PC-3 (cell line): ENCODE measurements at regions not wholly inside any gene's neighbourhood (a gene's known extent, or its start where the extent isn't known, plus 50 kb on each side); places are given as distances from the start of the nearest gene placed in this dataset.

Source experiments
- ATAC-seq: fragments of 200-7000 bp; cut with Tn5 transposase; 2 replicates; pipeline ENCODE4 v1.9.1; 2020; ENCODE audit warnings: mild to moderate bottlenecking, moderate library complexity
- BruUV-seq: library from RNA; stranded (reverse); fragments of 400-500 nt; replicated peaks from 2 replicates; lab custom pipeline; 2021; lab: Mats Ljungman, UMichigan
- CTCF ChIA-PET: fragments of 300-600 bp; sonication (Branson Sonifier 250); formaldehyde crosslinking; loops from one replicate; lab custom pipeline; 2022; ENCODE audit warnings: antibody characterized with exemption; lab: Charles Lee
- POLR2A ChIA-PET: fragments of 300-600 bp; sonication (Branson Sonifier 250); formaldehyde crosslinking; loops from one replicate; lab custom pipeline; 2022; ENCODE audit warnings: antibody characterized with exemption; ENCODE audit not compliant: unreplicated experiment; lab: Charles Lee
- DNase-seq: peaks from one replicate; pipeline ENCODE4 v3.0.0-alpha.2; 2015
- H2AFZ ChIP-seq: fragments of 300-600 bp; sonication (generic); 2 replicates; pipeline ENCODE4 v1.6.0; 2016; ENCODE audit warnings: antibody characterized with exemption, low read length
- H3F3A ChIP-seq: fragments of 300-600 bp; sonication (generic); one replicate; pipeline ENCODE4 v1.6.0; 2017; ENCODE audit warnings: antibody characterized with exemption, low read length, control low read depth, mild to moderate bottlenecking; ENCODE audit not compliant: unreplicated experiment
- H3K27ac ChIP-seq: fragments of 300-600 bp; sonication (generic); 2 replicates; pipeline ENCODE4 v1.5.1; 2016; ENCODE audit warnings: mild to moderate bottlenecking, low read length
- H3K27me3 ChIP-seq: fragments of 300-600 bp; sonication (generic); 2 replicates; pipeline ENCODE4 v1.6.1; 2016; ENCODE audit warnings: low read length, mixed read lengths
- H3K36me3 ChIP-seq: fragments of 300-600 bp; sonication (generic); 2 replicates; pipeline ENCODE4 v1.6.1; 2016; ENCODE audit warnings: low read depth, mixed run types, low read length, mixed read lengths
- H3K4me1 ChIP-seq: fragments of 300-600 bp; sonication (generic); 2 replicates; pipeline ENCODE4 v1.5.1; 2016; ENCODE audit warnings: low read length; ENCODE audit not compliant: insufficient read depth
- H3K4me2 ChIP-seq: fragments of 300-600 bp; sonication (generic); 2 replicates; pipeline ENCODE4 v1.6.0; 2016; ENCODE audit warnings: low read length
- H3K4me3 ChIP-seq: fragments of 300-600 bp; sonication (generic); 2 replicates; pipeline ENCODE4 v1.5.1; 2016; ENCODE audit warnings: mild to moderate bottlenecking, low read length, mixed read lengths
- H3K79me2 ChIP-seq: fragments of 300-600 bp; sonication (generic); 2 replicates; pipeline ENCODE4 v1.6.1; 2017; ENCODE audit warnings: low read length, mixed read lengths
- H3K9ac ChIP-seq: fragments of 300-600 bp; sonication (generic); 2 replicates; pipeline ENCODE4 v1.6.0; 2016; ENCODE audit warnings: mild to moderate bottlenecking, low read length
- H3K9me2 ChIP-seq: fragments of 300-600 bp; sonication (generic); replicated peaks from 2 replicates; pipeline ENCODE4 v1.6.1; 2016; ENCODE audit warnings: mixed run types, low read length, mixed read lengths
- H3K9me3 ChIP-seq: fragments of 300-600 bp; sonication (generic); 2 replicates; pipeline ENCODE4 v1.6.1; 2016; ENCODE audit warnings: low read length, mixed read lengths
- H4K20me1 ChIP-seq: fragments of 300-600 bp; sonication (generic); 2 replicates; pipeline ENCODE4 v1.6.1; 2016; ENCODE audit warnings: low read length, mixed read lengths
- CTCF ChIP-seq: fragments of 300-600 bp; sonication (generic); conservative IDR thresholded peaks from 2 replicates; pipeline ENCODE4 v1.5.1; 2017; ENCODE audit warnings: antibody characterized with exemption, low read depth, mild to moderate bottlenecking, low read length
- EZH2 ChIP-seq: fragments of 300-600 bp; sonication (generic); IDR thresholded peaks from one replicate; pipeline ENCODE4 v1.6.1; 2017; ENCODE audit warnings: antibody characterized with exemption, mild to moderate bottlenecking, low read length; ENCODE audit not compliant: unreplicated experiment
- EZH2phosphoT487 ChIP-seq: fragments of 300-600 bp; sonication (generic); IDR thresholded peaks from 2 replicates; pipeline ENCODE4 v1.6.1; 2018; ENCODE audit warnings: mild to moderate bottlenecking, antibody characterized with exemption, low read length, borderline replicate concordance
- intact Hi-C: fragments of 100-400 bp; cut with micrococcal nuclease; formaldehyde crosslinking; loops from 2 replicates; pipeline ENCODE4 v1.9.0; 2023

GRCh38 chr20:6388671-6389197 is 265.9 kb upstream of the FERMT1 start:
- no peak overlapping the region for H3K9ac ChIP-seq
- no peaks in the 10 kb centered on the region for H3K9me2 ChIP-seq
- intact Hi-C loops, result no loop called here
- ATAC-seq (no peak), DNase-seq (no peak)
- CTCF ChIA-PET, result no interaction called here
- no peaks in the 10 kb centered on the region for H3K36me3 ChIP-seq
- no TSS peak for BruUV-seq
- H3K27me3 ChIP-seq, result peaks cover 53% of the 10 kb centered on the region
- no peak overlapping the region for H3K27ac ChIP-seq
- H2AFZ ChIP-seq, result no peak overlapping the region
- POLR2A ChIA-PET, result no interaction called here
- H3K9me3 ChIP-seq, result no peaks in the 10 kb centered on the region
- no peaks in the 10 kb centered on the region for H4K20me1 ChIP-seq
- H3K4me2 ChIP-seq, result no peak overlapping the region
- TF ChIP-seq EZH2phosphoT487 (no peak), EZH2 (no peak), CTCF (no peak)
- no peaks in the 10 kb centered on the region for H3K79me2 ChIP-seq
- H3F3A ChIP-seq, result no peaks in the 10 kb centered on the region
- no peak overlapping the region for H3K4me3 ChIP-seq
- no peaks in the 10 kb centered on the region for H3K4me1 ChIP-seq

GRCh38 chr20:6384956-6385486 is 262.2 kb upstream of the FERMT1 start:
- CTCF ChIA-PET, result no interaction called here
- peaks cover 37% of the 10 kb centered on the region for H3K27me3 ChIP-seq
- no peaks in the 10 kb centered on the region for H3K9me3 ChIP-seq
- no peak overlapping the region for H3K9ac ChIP-seq
- TF ChIP-seq EZH2phosphoT487 (no peak), CTCF (no peak), EZH2 (no peak)
- DNase-seq, result no peak
- H3K4me3 ChIP-seq, result no peak overlapping the region
- no peaks in the 10 kb centered on the region for H4K20me1 ChIP-seq
- no peaks in the 10 kb centered on the region for H3F3A ChIP-seq
- H3K27ac ChIP-seq, result no peak overlapping the region
- no peak overlapping the region for H2AFZ ChIP-seq
- intact Hi-C loops, result no loop called here
- no peak for ATAC-seq
- BruUV-seq, result no TSS peak
- H3K4me2 ChIP-seq, result no peak overlapping the region
- no peaks in the 10 kb centered on the region for H3K4me1 ChIP-seq
- no peaks in the 10 kb centered on the region for H3K79me2 ChIP-seq
- POLR2A ChIA-PET, result no interaction called here
- no peaks in the 10 kb centered on the region for H3K9me2 ChIP-seq
- no peaks in the 10 kb centered on the region for H3K36me3 ChIP-seq

GRCh38 chr20:6384380-6384779 is 261.6 kb upstream of the FERMT1 start:
- POLR2A ChIA-PET, result no interaction called here

More at GRCh38 chr20:6384380-6384779, 261.6 kb upstream of the FERMT1 start:
- ATAC-seq (no peak), DNase-seq (no peak)
- Histone ChIP-seq H4K20me1 (no peaks in the 10 kb centered on the region), H3F3A (no peaks in the 10 kb centered on the region), H3K79me2 (no peaks in the 10 kb centered on the region), H3K27ac (no peak overlapping the region), H3K27me3 (peaks cover 37% of the 10 kb centered on the region), H3K9me3 (no peaks in the 10 kb centered on the region), H3K9me2 (no peaks in the 10 kb centered on the region), H3K4me1 (no peaks in the 10 kb centered on the region), H3K4me3 (no peak overlapping the region), H3K36me3 (no peaks in the 10 kb centered on the region), H3K9ac (no peak overlapping the region), H2AFZ (no peak overlapping the region), H3K4me2 (no peak overlapping the region)
- BruUV-seq, result no TSS peak
- CTCF ChIA-PET, result no interaction called here
- intact Hi-C loops, result no loop called here
- TF ChIP-seq EZH2phosphoT487 (no peak), CTCF (no peak), EZH2 (no peak)
